ENCODE measurements at regions not wholly inside any gene's neighbourhood (a gene's known extent, or its start where the extent isn't known, plus 50 kb on each side); places are given as distances from the start of the nearest gene placed in this dataset.

DNA sequence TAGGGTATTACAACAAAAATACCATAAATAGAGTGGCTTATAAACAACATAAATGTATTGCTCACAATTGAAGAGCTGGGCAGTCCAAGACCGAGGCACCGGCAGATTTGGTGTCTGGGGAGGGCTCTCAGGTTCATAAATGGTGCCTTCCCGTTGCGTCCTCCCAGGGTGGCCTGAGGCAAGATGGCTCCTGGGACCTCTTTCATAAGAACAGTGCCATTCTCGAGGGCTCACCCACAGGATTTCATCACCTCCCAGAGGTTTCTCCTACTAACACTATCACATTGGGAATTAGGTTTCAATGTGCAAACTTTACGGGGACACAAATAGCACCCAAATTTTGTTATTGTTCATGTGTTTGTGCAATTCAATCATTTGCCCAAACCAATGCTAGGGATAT lies 793.5 kb upstream of the HS6ST1 start:
- peak; percentile 5 for DNase-seq (ENCODE audit: low read depth)

DNA sequence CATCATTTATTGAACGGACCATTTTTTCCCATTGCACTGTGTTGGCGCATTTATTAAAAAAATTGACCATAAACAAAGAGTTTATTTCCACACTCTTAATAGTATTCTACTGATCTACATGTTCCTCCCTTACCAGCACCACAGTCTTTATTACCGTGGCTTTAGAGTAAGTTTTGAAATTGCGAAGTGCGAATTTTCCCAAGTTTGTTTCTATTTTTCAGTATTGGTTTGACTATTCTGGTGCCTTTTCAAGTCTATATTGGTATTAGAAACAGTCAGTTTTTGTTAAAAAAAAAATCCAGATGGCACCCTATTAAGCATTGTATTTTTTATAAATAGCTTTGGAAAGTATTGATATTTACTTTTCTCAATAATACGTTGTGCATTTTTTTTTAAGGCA lies 795.1 kb upstream of the HS6ST1 start:
- DNase-seq (ENCODE audit: low read depth) = no peak

DNA sequence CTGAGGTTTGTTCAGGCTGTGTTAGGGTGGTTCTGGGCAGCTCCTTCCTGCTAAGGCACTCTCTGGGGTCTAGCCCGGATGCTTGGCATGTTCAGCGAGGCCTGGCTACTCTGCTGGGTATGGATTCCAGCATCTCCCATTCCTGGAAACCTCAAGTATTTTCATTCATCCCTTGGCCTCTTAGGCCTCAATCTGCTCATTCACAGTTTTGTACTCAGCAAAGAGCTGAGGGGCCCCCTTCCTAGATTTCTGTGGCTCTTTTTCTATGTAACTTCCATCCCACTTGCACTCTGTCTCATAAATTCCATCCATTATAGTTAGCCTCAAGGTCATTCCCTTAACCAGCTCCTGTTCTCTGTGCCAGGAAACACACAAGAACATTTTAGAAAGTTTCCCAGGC lies 798.8 kb upstream of the HS6ST1 start:
- no peak for DNase-seq (ENCODE audit: low read depth)

DNA sequence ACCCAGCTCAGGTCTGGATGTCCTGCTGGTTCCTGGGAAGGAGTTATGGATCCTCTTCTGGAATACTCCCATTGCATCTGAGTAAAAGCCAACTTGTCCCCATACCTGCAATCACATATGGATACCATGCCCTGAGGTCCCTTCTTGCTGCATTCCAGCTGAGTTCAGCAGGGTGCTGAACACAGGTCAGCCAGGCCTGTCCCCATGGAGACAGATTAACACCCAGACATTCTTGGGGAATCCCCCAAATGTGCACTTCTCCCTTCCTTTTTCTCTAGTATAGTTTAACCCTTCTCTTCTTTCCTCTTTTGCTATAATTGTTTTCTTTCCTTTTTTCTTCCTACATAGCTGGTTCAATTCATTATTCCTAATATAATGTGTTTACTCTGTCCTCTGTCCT lies 799.6 kb upstream of the HS6ST1 start:
- DNase-seq (ENCODE audit: low read depth) = no peak

DNA sequence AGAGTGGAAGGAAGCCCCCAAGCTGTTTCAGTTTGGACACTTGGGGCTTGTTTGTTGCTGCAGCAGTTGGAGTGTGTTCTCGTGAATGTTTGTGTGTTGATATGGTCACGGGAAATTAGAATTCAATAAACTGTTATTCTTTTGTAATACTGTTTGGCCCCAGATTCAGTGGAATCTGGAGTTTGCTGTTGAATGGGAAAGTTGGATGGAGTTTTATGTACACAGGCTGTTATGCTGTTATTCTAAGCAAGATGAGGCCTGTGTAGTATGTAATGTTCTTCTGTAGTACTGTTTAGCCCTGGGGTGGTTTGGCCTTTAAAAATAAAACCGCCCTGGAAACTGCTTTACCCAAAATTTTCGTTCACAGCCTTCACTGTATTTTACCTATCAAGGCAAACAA lies 810.4 kb upstream of the HS6ST1 start:
- no peak for DNase-seq (ENCODE audit: low read depth)

DNA sequence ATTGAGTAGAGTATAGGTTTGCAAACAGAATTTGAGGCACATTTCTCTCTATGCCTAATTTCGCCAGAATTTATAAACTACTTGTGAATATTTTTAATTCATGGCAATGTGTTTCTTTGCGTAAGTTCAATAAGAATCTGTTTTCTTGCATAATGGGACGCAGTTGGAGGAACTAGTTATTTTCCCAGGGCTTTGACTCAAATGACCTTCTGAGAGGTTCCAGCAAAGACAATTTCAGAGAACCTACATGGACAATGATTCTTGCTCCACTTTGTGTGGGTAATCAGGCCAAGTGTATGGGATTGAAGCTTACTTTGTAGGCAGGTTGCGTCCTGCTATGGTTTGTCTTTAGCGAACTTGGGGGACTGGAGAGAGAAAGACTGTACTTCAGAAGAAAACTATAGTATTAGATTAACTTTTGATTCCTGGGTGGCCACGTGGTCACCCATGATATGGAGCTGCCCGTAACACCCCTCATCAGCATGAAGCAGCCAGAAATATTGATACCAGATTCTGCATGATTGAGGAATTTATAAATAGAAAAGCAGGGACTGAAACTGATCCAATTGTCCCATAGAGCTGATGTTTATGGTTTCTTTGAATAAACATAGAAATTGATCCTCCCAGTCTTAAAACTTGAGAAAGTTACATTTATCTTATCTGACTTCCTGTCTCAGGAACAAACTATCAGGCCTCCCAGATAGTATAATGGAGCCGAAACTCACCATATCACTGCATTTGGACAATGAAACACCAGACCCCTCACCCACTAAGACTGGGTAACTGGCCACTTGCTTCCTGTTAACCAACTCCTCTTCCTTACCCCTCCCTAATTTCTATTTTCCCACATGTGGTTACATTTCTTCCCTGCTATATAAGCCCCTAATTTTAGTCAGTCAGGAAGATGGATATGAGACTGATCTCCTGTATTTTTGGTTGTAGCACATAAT lies 815.3 kb upstream of the HS6ST1 start:
- no peak for DNase-seq (ENCODE audit: low read depth)

DNA sequence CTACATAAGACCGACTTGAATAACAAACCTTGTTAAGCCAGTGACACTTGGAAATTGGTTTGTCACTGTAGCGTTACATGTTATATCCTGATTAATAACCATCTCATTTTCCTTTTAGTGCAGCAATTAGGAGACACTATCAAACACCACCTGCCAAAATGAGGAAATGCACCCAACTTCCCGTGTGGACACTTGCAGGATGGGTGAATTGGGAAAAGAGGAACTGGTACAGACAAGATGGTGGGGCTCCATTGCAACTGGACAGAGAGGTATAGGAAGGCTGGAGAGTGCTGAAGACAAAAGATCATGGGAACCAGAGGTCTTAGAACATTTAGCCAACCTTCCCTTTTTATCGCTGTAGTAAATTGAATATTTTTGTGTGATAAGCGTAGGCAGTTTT lies 816.3 kb upstream of the HS6ST1 start:
- DNase-seq (ENCODE audit: low read depth) = no peak

DNA sequence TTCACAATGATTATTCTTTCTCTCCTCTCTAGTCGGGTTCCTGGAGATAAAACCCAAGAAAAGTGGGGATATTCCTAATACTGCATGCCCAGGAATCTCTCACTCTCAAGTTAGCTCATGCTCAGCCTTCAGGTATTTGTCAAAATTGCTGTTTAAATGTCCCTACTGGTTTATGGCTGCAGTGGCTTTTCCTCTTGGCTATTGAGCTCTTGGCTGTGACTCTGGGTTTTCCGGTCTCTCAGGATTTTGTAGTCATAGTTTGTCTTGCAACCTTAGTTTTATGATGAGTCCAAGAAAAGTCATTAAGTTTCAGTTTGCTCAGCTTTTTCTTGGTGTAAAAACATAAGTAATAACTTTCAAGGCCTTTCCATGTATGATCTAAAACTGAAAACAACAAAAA lies 820.7 kb upstream of the HS6ST1 start:
- no peak for DNase-seq (ENCODE audit: low read depth)

DNA sequence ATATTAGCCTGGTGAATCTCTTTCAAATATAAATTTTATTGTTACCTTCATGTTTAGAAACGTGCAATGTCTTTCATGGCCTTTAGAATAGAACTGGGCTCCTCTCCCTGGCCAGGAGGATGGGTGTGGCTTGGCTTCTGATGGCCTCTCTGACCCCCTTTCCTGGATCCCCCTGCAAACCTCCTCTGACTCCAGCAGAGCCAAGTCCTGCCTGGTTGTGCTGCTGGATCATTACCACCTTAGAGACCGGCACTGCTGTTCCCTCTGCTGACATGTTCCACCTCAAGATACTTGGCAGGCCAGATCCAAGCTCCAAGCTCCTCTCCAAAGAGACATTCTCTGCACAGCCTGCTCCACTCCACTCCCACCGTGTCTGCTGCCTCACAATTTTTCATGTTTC lies 823.8 kb upstream of the HS6ST1 start:
- no peak for DNase-seq (ENCODE audit: low read depth)

DNA sequence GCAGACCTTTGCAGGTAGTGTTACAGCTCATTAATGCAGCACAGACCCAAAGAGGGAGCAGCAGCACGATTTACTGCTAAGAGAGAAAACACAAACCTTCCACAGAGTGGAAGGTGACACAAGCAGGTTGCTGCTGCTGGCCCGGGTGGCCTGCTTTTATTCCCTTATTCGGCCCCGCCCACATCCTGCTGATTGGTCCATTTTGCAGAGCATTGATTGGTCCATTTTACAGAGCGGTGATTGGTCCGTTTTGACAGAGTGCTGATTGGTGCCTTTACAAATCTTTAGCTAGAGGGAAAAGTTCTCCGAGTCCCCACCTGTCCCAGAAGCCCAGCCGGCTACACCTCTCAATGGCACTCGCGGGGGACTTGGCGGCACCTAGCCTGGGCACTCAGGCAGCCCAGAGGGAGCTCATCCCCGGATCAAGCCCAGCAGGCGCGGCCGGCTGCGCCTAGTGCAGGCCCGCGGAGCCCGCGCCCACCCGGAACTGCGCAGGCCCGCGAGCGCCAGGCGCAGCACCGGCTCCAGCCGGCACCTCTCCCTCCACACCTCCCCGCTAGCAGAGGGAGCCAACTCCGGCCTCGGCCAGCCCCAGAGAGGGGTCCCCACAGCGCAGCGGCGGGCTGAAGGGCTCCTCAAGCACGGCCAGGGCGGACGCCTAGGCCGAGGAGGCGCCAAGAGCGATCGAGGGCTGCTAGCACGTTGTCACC lies 825.6 kb upstream of the HS6ST1 start:
- no peak for DNase-seq (ENCODE audit: low read depth)

DNA sequence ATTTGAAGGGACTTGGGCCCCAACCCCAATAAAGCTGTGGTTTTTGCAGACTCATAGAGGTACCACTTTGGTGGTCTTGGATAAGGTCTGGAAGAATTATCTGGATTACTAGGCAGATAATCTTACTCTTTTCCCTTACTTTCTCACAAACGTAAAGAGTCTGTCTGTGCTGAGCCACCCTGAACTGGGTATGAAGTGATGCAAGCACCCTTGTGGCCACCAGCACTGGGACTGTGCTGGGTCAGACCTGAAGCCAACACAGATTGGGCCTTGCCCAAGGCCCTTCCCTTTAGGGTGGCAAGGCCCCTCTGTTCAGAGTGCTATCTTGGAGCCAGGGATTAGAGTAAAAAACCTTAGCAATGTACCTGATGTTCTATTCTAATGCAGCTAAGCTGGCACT lies 827.0 kb upstream of the RAB6C start:
- DNase-seq (ENCODE audit: low read depth) = no peak

DNA sequence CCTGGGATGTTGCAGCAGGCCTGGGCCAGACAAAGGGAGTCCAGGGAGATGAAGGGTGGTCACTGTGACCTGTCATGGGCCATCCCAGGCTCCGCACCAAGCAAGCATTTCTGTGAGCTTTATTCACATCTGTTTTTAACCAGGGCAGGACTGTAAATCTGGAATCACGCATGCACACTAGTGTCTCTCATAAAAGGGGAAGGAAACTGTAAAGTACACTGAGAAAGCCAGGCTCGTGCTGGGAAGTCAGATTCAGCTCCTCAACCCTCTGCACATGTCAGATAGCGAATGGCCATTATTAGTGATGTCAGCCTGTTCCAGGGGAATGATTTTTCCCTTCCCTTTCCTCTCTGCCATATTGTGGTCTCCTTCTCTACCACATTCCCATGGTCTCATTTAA lies 818.6 kb upstream of the RAB6C start:
- no peak for DNase-seq (ENCODE audit: low read depth)

DNA sequence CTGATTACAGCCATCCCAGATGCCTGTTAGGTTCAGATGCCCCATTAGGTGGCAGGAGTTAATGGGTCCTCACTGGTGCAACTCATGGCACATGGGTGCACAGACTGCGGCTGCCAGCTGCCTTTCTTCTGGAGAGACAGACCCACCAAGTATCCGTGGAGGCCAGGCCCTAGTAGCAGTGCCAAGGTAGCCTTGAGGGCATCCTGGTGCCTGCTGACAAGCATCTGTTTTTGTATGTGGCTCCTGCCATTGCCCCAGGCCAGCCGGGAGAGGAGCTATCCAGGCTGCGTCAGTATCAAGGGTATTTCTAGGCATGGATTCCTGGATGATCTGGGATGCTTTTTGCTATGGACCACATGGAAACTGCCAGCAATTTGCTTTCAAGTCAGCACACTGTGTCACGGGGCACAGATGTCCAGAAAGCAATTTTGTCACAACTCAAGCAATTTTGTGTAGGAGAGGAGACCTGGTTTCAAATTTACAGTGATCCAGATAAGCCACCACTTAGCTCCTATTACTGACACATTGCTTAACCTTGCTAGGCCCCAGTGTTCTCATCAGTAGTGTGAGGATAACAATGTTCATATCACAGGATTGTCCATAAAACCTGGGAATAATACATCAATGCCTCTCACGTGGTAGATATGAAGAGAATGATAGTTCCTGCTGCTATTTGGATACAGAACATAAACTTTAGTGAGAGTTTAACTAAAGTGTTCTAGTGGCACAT lies 815.1 kb upstream of the RAB6C start:
- no peak for DNase-seq (ENCODE audit: low read depth)

DNA sequence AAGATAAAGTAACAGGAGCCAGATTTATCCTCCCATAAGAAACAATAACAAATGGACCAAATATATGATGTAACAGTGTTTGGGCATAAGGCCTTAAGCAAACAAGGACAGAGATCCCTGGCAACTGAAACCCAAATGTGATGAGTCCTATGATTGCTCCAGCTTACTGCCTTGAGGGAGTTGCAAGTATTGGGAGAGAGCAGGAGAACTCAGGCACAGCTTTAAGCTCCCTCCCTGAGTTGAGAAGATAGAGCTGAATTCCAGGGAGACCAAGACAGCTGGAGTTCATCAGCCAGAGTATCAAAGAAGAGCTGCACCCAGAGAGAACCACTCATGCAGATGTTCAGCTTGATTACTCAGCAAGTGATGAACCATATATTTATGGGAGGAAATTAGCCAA lies 814.5 kb upstream of the RAB6C start:
- DNase-seq (ENCODE audit: low read depth) = no peak

DNA sequence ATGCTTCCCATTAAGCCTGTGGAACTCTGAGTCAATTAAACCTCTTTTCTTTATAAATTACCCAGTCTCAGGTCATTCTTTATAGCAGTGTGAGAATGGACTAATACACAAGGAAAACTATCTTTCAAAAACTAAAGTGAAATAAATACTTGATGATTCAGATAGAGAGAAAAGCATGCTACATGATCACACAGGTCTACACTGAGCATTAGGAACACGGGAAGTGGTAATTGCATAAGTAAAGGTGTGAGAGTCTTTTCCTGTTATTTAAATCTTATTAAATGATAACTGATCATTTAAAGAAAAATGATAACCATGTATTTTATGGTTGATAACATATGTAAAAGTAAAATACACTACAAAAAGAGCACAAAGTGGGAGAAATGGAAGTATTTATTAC lies 812.0 kb upstream of the RAB6C start:
- DNase-seq (ENCODE audit: low read depth) = no peak

DNA sequence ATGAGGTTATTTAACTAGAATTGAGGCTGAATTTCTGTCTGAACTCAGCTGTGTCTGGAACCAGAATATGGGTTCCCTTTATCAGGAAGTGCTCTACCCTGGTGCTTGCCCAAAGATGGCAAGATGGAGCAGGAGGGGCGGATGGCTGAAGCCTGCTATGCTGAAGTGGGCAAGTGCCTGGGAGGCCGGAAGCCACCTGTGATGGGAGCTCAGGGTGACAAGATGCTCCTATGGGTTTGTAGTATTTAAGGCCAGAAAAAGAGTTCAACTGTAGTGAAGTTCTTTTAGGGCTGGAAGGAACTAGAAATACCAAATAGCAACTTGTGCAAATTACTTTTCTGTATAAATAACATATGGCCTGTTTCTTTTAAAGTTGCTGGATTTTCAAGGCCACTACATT lies 808.9 kb upstream of the RAB6C start:
- no peak for DNase-seq (ENCODE audit: low read depth)

DNA sequence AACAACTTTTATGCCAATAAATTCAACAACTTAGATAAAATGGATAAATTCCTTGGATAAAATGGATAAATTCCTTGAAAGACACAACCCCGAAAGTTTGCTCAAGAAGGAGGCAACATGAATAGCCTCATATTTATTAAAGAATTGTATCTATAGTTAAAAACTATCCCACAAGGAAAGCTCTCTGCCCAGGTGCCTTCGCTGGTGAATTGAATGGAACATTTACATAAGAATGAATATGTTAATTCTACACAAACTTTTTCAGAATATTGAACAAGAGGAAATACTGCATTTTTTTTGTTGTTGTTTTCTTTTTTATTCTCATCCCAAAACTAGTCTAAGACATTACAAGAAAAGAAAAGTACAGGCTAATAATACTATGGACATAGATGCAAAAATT lies 805.3 kb upstream of the RAB6C start:
- DNase-seq (ENCODE audit: low read depth) = no peak

DNA sequence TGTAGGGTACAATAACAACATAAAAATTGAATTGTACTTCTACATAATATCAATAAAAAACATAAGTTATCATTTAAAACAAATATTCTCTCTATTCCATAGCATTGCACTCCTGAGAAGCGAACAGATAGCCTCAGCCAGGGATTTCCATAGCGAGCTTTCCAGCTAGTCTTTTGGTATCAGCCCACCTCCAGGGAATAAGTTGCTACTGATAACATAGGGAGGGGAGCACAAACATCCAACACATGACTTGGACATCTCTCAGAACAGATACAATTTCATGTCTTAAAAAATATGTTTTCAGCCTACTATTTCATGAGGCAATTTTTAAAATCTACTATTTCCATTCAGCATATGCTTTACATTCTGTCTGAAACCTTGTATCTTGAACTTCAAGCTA lies 804.4 kb upstream of the RAB6C start:
- no peak for DNase-seq (ENCODE audit: low read depth)

DNA sequence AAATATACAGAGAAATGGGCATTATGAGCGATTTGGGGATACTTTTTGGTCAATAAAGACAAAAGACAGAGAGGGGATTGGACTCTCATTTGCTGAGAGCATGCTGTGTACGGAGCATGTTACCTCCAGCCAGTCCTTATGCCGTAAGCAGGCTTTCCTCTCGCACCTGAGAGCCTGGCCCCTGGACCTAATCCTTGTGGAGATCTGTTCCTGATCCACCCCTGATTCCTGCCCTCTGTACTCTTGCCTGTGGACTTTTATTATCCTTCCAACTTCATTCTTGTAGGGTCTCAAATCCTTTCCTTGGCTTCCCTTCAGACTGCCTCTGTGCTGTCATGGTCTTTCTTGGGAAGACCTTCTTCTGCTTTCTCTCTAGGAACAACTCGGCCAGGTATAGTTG lies 803.1 kb upstream of the RAB6C start:
- no peak for DNase-seq (ENCODE audit: low read depth)

DNA sequence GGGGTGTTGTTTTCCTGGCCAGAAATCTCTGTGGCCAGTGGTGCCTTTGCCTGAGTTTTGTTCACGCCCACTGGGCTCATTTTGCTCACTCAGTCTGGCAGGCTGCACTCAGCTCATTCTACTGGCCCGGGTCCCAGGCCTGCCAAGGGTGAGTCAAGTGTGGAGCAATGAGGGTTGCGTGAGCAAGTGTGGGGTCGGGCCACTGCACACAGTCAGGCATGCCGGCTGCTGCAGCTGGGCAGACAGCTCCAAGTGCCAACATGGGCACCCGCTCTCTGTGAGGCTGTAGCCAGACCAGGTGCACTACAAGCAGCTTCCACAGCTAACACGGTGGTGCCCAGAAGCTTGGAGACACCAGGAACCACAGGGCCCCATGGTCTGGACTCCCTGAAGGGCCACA lies 801.1 kb upstream of the RAB6C start:
- DNase-seq (ENCODE audit: low read depth) = peak; percentile 4

DNA sequence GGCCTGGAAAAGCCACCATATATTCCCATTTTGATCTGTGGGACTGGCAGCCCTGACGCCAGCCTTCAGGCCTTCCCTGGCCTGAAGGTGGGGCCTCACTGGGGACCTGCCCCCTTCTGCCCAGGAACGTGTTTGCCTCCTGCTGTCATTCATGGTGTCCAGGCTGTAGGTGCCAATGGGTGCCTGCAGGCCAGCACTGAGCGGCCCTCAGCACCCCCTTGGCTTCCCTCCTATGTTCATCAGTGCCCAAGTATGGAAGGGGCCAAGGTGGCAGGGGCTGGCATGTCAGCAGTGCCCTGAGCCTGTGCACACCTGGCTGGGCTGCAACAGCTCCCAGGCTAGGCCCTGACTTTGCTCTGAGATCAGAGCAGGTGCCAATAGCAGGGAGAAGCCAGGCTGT lies 800.3 kb upstream of the RAB6C start:
- no peak for DNase-seq (ENCODE audit: low read depth)

DNA sequence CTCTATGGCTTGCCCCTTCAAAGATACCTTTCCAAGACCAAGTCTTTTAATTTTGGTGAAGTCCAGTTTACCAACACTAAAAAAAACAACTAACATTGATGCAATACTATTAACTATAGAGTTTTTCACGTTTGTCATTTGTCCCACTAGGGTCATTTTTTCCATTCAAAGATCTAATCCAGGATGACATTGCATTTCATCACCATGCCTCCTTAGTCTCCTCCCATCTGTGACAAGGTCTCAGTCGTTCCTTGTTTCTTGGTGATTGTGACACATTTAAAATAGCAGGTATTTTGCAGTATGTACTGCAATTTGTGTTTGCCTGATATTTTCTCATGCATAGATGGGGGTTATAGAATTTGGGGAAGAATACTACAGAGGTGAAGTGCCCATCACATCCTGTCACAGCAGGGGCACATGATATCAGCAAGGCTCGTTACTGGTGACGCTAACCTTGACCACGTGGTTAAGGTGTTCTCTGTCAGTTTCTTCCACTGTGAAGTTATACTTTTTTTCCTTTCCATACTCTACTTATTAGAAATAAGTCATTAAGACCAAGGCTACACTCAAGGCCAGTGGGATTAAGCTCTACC lies 799.2 kb upstream of the RAB6C start:
- DNase-seq (ENCODE audit: low read depth) = no peak

Measured in RPMI7951 (cell line).